Endothelial cell (in vitro differentiated cells): ENCODE measurements at regions not wholly inside any gene's neighbourhood (a gene's known extent, or its start where the extent isn't known, plus 50 kb on each side); places are given as distances from the start of the nearest gene placed in this dataset.

Experiments used
- DNase-seq: peaks from one replicate; pipeline ENCODE4 v3.0.0; 2021; ENCODE audit warnings: low spot score
- H3K27ac Mint-ChIP-seq: one replicate; pipeline ENCODE4 v1.8.0; 2021; ENCODE audit warnings: mixed read lengths, inconsistent platforms; ENCODE audit not compliant: unreplicated experiment
- H3K27me3 Mint-ChIP-seq: one replicate; pipeline ENCODE4 v1.8.0; 2021; ENCODE audit warnings: mild to moderate bottlenecking, moderate library complexity, mixed read lengths, inconsistent platforms; ENCODE audit not compliant: unreplicated experiment
- H3K36me3 Mint-ChIP-seq: one replicate; pipeline ENCODE4 v1.8.0; 2021; ENCODE audit warnings: mild to moderate bottlenecking, low read depth, mixed read lengths, inconsistent platforms; ENCODE audit not compliant: unreplicated experiment
- H3K4me1 Mint-ChIP-seq: one replicate; pipeline ENCODE4 v1.8.0; 2021; ENCODE audit warnings: mild to moderate bottlenecking, mixed read lengths, inconsistent platforms; ENCODE audit not compliant: unreplicated experiment
- H3K4me3 Mint-ChIP-seq: one replicate; pipeline ENCODE4 v1.8.0; 2021; ENCODE audit warnings: mild to moderate bottlenecking, mixed read lengths, inconsistent platforms; ENCODE audit not compliant: unreplicated experiment
- H3K9me3 Mint-ChIP-seq: one replicate; pipeline ENCODE4 v1.8.0; 2021; ENCODE audit warnings: mixed read lengths, inconsistent platforms; ENCODE audit not compliant: unreplicated experiment
- TF ChIP-seq, protein P1 (sequence below): fragments of 200-600 bp; sonication (generic); IDR thresholded peaks from one replicate; pipeline ENCODE4 v1.5.0; 2021; ENCODE audit warnings: antibody characterized with exemption; ENCODE audit not compliant: unreplicated experiment

GRCh38 chr3:148150141-148150540 lies 547.6 kb upstream of the AGTR1 start:
- Mint-ChIP-seq H3K4me1 (no peaks in the 10 kb centered on the region), H3K27ac (no peak overlapping the region), H3K4me3 (no peak overlapping the region), H3K27me3 (peaks cover 2% of the 10 kb centered on the region), H3K9me3 (no peaks in the 10 kb centered on the region), H3K36me3 (peaks cover 5% of the 10 kb centered on the region)
- TF ChIP-seq, protein P1, sequence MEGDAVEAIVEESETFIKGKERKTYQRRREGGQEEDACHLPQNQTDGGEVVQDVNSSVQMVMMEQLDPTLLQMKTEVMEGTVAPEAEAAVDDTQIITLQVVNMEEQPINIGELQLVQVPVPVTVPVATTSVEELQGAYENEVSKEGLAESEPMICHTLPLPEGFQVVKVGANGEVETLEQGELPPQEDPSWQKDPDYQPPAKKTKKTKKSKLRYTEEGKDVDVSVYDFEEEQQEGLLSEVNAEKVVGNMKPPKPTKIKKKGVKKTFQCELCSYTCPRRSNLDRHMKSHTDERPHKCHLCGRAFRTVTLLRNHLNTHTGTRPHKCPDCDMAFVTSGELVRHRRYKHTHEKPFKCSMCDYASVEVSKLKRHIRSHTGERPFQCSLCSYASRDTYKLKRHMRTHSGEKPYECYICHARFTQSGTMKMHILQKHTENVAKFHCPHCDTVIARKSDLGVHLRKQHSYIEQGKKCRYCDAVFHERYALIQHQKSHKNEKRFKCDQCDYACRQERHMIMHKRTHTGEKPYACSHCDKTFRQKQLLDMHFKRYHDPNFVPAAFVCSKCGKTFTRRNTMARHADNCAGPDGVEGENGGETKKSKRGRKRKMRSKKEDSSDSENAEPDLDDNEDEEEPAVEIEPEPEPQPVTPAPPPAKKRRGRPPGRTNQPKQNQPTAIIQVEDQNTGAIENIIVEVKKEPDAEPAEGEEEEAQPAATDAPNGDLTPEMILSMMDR = no peak
- DNase-seq = no peak

GRCh38 chr3:148158210-148158609 lies 539.5 kb upstream of the AGTR1 start:
- Mint-ChIP-seq H3K27ac (no peak overlapping the region), H3K9me3 (no peaks in the 10 kb centered on the region), H3K36me3 (no peaks in the 10 kb centered on the region), H3K27me3 (no peaks in the 10 kb centered on the region), H3K4me1 (no peaks in the 10 kb centered on the region), H3K4me3 (no peak overlapping the region)
- no peak for DNase-seq
- TF ChIP-seq, protein P1 = no peak

GRCh38 chr3:148162132-148162531 lies 535.6 kb upstream of the AGTR1 start:
- DNase-seq = no peak
- Mint-ChIP-seq H3K4me3 (no peak overlapping the region), H3K27ac (no peak overlapping the region), H3K36me3 (no peaks in the 10 kb centered on the region), H3K4me1 (no peaks in the 10 kb centered on the region), H3K27me3 (no peaks in the 10 kb centered on the region), H3K9me3 (no peaks in the 10 kb centered on the region)
- TF ChIP-seq, protein P1 = no peak

GRCh38 chr3:148168347-148168746 lies 529.4 kb upstream of the AGTR1 start:
- Mint-ChIP-seq H3K27ac (no peak overlapping the region), H3K9me3 (no peaks in the 10 kb centered on the region), H3K27me3 (no peaks in the 10 kb centered on the region), H3K4me1 (no peaks in the 10 kb centered on the region), H3K4me3 (no peak overlapping the region), H3K36me3 (no peaks in the 10 kb centered on the region)
- DNase-seq = no peak
- TF ChIP-seq, protein P1 = no peak

DNA sequence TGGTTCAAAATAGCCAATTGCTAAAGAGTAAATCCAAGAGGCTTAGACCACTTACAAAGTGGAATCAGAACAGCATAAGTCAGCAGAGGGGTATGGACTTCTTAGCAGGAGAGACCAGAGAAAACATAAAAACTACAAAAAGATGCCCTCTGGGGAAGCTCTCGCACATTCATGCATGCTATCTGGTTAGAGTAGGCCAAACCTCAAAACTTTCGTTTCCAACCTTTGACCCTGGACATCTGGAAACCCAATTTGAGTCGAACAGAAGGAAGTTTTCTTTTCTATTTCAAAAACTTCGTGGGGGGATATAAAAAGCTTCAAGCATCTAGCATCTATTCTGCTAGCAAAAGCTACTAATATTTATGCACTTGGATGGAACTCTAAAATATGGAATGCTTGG lies 523.9 kb upstream of the AGTR1 start:
- Mint-ChIP-seq H3K36me3 (no peaks in the 10 kb centered on the region), H3K27me3 (no peaks in the 10 kb centered on the region)

More for the DNA sequence above, 523.9 kb upstream of the AGTR1 start:
- Mint-ChIP-seq H3K9me3 (no peaks in the 10 kb centered on the region), H3K4me1 (peaks cover 9% of the 10 kb centered on the region), H3K27ac (no peak overlapping the region), H3K4me3 (no peak overlapping the region)
- TF ChIP-seq, protein P1 = no peak
- no peak for DNase-seq
